GM23338 (cell line): ENCODE measurements at regions not wholly inside any gene's neighbourhood (a gene's known extent, or its start where the extent isn't known, plus 50 kb on each side); places are given as distances from the start of the nearest gene placed in this dataset.
A peak's percentile ranks its signal among the peaks of the same experiment; 100 is the strongest.

ENCODE experiments used
- ATAC-seq: fragments of 200-7000 bp; cut with Tn5 transposase; 3 replicates; pipeline ENCODE4 v1.9.1; 2020
- DNase-seq: peaks from one replicate; pipeline ENCODE4 v3.0.0-alpha.2; 2015; ENCODE audit warnings: low spot score
- H2AFZ ChIP-seq: fragments of 200-600 bp; sonication (generic); 2 replicates; pipeline ENCODE4 v1.8.0; 2016; ENCODE audit warnings: antibody characterized with exemption, mild to moderate bottlenecking, moderate library complexity
- H3F3A ChIP-seq: fragments of 200-600 bp; sonication (generic); replicated peaks from 2 replicates; pipeline ENCODE4 v1.8.0; 2017; ENCODE audit warnings: antibody characterized with exemption, mixed run types, low read depth
- H3K27ac ChIP-seq: fragments of 200-600 bp; sonication (generic); 2 replicates; pipeline ENCODE4 v1.6.1; 2016; ENCODE audit warnings: low read depth
- H3K27me3 ChIP-seq: fragments of 200-600 bp; sonication (generic); 2 replicates; pipeline ENCODE4 v1.8.0; 2016; ENCODE audit warnings: mild to moderate bottlenecking, mixed run types, moderate library complexity; ENCODE audit not compliant: insufficient read depth
- H3K36me3 ChIP-seq: fragments of 200-600 bp; sonication (generic); 2 replicates; pipeline ENCODE4 v1.8.0; 2016; ENCODE audit warnings: mild to moderate bottlenecking; ENCODE audit not compliant: insufficient read depth
- H3K4me1 ChIP-seq: fragments of 200-600 bp; sonication (generic); 2 replicates; pipeline ENCODE4 v1.8.0; 2016; ENCODE audit warnings: mild to moderate bottlenecking, moderate library complexity; ENCODE audit not compliant: insufficient read depth
- H3K4me2 ChIP-seq: fragments of 200-600 bp; sonication (generic); 2 replicates; pipeline ENCODE4 v1.7.1; 2017; ENCODE audit warnings: mixed run types
- H3K4me3 ChIP-seq: fragments of 200-600 bp; sonication (generic); 2 replicates; pipeline ENCODE4 v1.6.1; 2016; ENCODE audit warnings: mixed run types
- H3K79me2 ChIP-seq: fragments of 200-600 bp; sonication (generic); replicated peaks from 2 replicates; pipeline ENCODE4 v1.8.0; 2017; ENCODE audit warnings: mild to moderate bottlenecking; ENCODE audit not compliant: insufficient read depth
- H3K9me2 ChIP-seq: fragments of 200-600 bp; sonication (generic); 2 replicates; pipeline ENCODE4 v1.8.0; 2017; ENCODE audit not compliant: insufficient read depth
- H4K20me1 ChIP-seq: fragments of 200-600 bp; sonication (generic); replicated peaks from 2 replicates; pipeline ENCODE4 v1.8.0; 2017; ENCODE audit warnings: mild to moderate bottlenecking; ENCODE audit not compliant: insufficient read depth
- H3K27ac Mint-ChIP-seq: 2 replicates; pipeline ENCODE4 v1.8.0; 2020; ENCODE audit warnings: inconsistent platforms, mild to moderate bottlenecking, moderate library complexity, mixed read lengths
- H3K27me3 Mint-ChIP-seq: 3 replicates; pipeline ENCODE4 v1.8.0; 2022; ENCODE audit warnings: low read depth, mild to moderate bottlenecking, moderate library complexity, mixed read lengths, inconsistent platforms; ENCODE audit not compliant: insufficient read depth, poor library complexity
- H3K36me3 Mint-ChIP-seq: 3 replicates; pipeline ENCODE4 v1.8.0; 2021; ENCODE audit warnings: low read depth, mild to moderate bottlenecking, inconsistent platforms, moderate library complexity, mixed read lengths
- H3K4me1 Mint-ChIP-seq: 3 replicates; pipeline ENCODE4 v1.8.0; 2020; ENCODE audit warnings: mild to moderate bottlenecking, inconsistent platforms, mixed read lengths
- H3K4me3 Mint-ChIP-seq: 3 replicates; pipeline ENCODE4 v1.8.0; 2021; ENCODE audit warnings: moderate library complexity, mild to moderate bottlenecking, inconsistent platforms, mixed read lengths
- H3K9me3 Mint-ChIP-seq: 3 replicates; pipeline ENCODE4 v1.8.0; 2020; ENCODE audit warnings: moderate library complexity, mild to moderate bottlenecking, inconsistent platforms, mixed read lengths
- CREB1 ChIP-seq: fragments of 250-450 bp; sonication (Bioruptor Pico); IDR thresholded peaks from 2 replicates; pipeline ENCODE4 v1.5.0; 2020; ENCODE audit warnings: low read depth, mild to moderate bottlenecking, moderate library complexity
- CTCF ChIP-seq, 2 experiments: fragments of 200-600 bp in 1 of 2; sonication (generic) in 1 of 2; conservative IDR thresholded peaks; 2 replicates each; pipeline versions ENCODE4 v1.5.1 to v1.6.1; 2016 to 2017; ENCODE audit warnings: antibody characterized with exemption in 2 of 2, low read depth in 2 of 2, mild to moderate bottlenecking in 2 of 2, moderate library complexity in 1 of 2
- ETS1 ChIP-seq: IDR thresholded peaks from 2 replicates; pipeline ENCODE4 v1.6.1; 2016; ENCODE audit warnings: antibody characterized with exemption
- EZH2 ChIP-seq: fragments of 200-600 bp; sonication (generic); IDR thresholded peaks from one replicate; pipeline ENCODE4 v1.8.0; 2017; ENCODE audit warnings: antibody characterized with exemption, mild to moderate bottlenecking, low read depth; ENCODE audit not compliant: unreplicated experiment
- EZH2phosphoT487 ChIP-seq: fragments of 200-600 bp; sonication (generic); IDR thresholded peaks from one replicate; pipeline ENCODE4 v1.8.1; 2018; ENCODE audit warnings: antibody characterized with exemption; ENCODE audit not compliant: unreplicated experiment
- JUNB ChIP-seq: IDR thresholded peaks from one replicate; pipeline ENCODE4 v1.6.1; 2016; ENCODE audit warnings: antibody characterized with exemption; ENCODE audit not compliant: unreplicated experiment
- NANOG ChIP-seq: IDR thresholded peaks from 2 replicates; pipeline ENCODE4 v1.6.1; 2016; ENCODE audit warnings: antibody characterized with exemption, borderline replicate concordance
- POLR2AphosphoS5 ChIP-seq: IDR thresholded peaks from 2 replicates; pipeline ENCODE4 v1.6.1; 2016; ENCODE audit warnings: antibody characterized with exemption, low read depth
- REST ChIP-seq: IDR thresholded peaks from one replicate; pipeline ENCODE4 v1.6.1; 2018; ENCODE audit warnings: antibody characterized with exemption; ENCODE audit not compliant: unreplicated experiment
- STAT1 ChIP-seq: IDR thresholded peaks from one replicate; pipeline ENCODE4 v1.6.1; 2016; ENCODE audit warnings: antibody characterized with exemption; ENCODE audit not compliant: unreplicated experiment
- ZNF114 ChIP-seq: fragments of 250-450 bp; sonication (Bioruptor Pico); IDR thresholded peaks from 2 replicates; pipeline ENCODE4 v1.5.0; 2020; ENCODE audit warnings: mild to moderate bottlenecking, moderate library complexity
- ZNF331 ChIP-seq: fragments of 250-450 bp; sonication (Bioruptor Pico); IDR thresholded peaks from 2 replicates; pipeline ENCODE4 v1.5.0; 2020; ENCODE audit warnings: low read depth, mild to moderate bottlenecking, moderate library complexity
- ZNF462 ChIP-seq: fragments of 250-450 bp; sonication (Bioruptor Pico); IDR thresholded peaks from 2 replicates; pipeline ENCODE4 v1.5.0; 2020; ENCODE audit warnings: mild to moderate bottlenecking, moderate library complexity

- Histone ChIP-seq H3K4me3 (no peak overlapping the region), H3K27me3 (no peaks in the 10 kb centered on the region), H3K27ac (no peak overlapping the region), H3F3A (no peaks in the 10 kb centered on the region), H3K9me2 (peaks cover 15% of the 10 kb centered on the region), H3K36me3 (no peaks in the 10 kb centered on the region), H3K4me2 (no peak overlapping the region), H2AFZ (0 out of 2 replicates have a peak overlapping the region, but pooled peaks have one; percentile 33), H4K20me1 (no peaks in the 10 kb centered on the region), H3K4me1 (peaks cover 6% of the 10 kb centered on the region; the same call in 1 of the 2 replicates), H3K79me2 (no peaks in the 10 kb centered on the region)
- no peak for DNase-seq
- peaks cover 5% of the 10 kb centered on the region for H3K9me3 Mint-ChIP-seq
- H3K27ac Mint-ChIP-seq: no peak overlapping the region
- H3K4me3 Mint-ChIP-seq: no peak overlapping the region
- no peaks in the 10 kb centered on the region for H3K27me3 Mint-ChIP-seq
- H3K36me3 Mint-ChIP-seq: peaks cover 6% of the 10 kb centered on the region; the same call in 2 of the 3 replicates
- no peak for ATAC-seq
- TF ChIP-seq ZNF114 (no peak), NANOG (no peak), CREB1 (CRISPR knock-in tag) (no peak), EZH2 (no peak), STAT1 (no peak), POLR2AphosphoS5 (no peak), ETS1 (no peak), ZNF331 (CRISPR knock-in tag) (no peak), JUNB (no peak), EZH2phosphoT487 (no peak), REST (no peak), ZNF462 (CRISPR knock-in tag) (no peak), CTCF (conservative IDR thresholded peaks at IDR 0.05; ENCODE audit: low read depth in 2 of 2) (no peak)
- H3K4me1 Mint-ChIP-seq: peaks cover 39% of the 10 kb centered on the region
These were observed 257.4 kb upstream of the LRRC4C start for GRCh38 chr11:41716862-41717261.
